ENCODE measurements at regions not wholly inside any gene's neighbourhood (a gene's known extent, or its start where the extent isn't known, plus 50 kb on each side); places are given as distances from the start of the nearest gene placed in this dataset.

- TF ChIP-seq CTCF (conservative IDR thresholded peaks at IDR 0.05; ENCODE audit: low read length) = no peak
- DNase-seq (ENCODE audit: low read depth) = peak; percentile 16
- H3K4me3 ChIP-seq (ENCODE audit: low read length) = no peak overlapping the region
Measured at GRCh38 chrX:113330416-113330815, 489.8 kb upstream of the AMOT start.

- DNase-seq (ENCODE audit: low read depth) = no peak
- no peak overlapping the region for H3K4me3 ChIP-seq (ENCODE audit: low read length)
- TF ChIP-seq CTCF (conservative IDR thresholded peaks at IDR 0.05; ENCODE audit: low read length) = no peak
Measured at GRCh38 chrX:113315927-113316326, 475.3 kb upstream of the AMOT start.

- H3K4me3 ChIP-seq (ENCODE audit: low read length) = no peak overlapping the region
- DNase-seq (ENCODE audit: low read depth) = peak; percentile 86
- no peak for TF ChIP-seq CTCF (conservative IDR thresholded peaks at IDR 0.05; ENCODE audit: low read length)
Measured at GRCh38 chrX:113305496-113305895, 464.9 kb upstream of the AMOT start.

- no peak for DNase-seq (ENCODE audit: low read depth)
- TF ChIP-seq CTCF (conservative IDR thresholded peaks at IDR 0.05; ENCODE audit: low read length) = no peak
- H3K4me3 ChIP-seq (ENCODE audit: low read length) = no peak overlapping the region
Measured at GRCh38 chrX:113300580-113300979, 459.9 kb upstream of the AMOT start.

- TF ChIP-seq CTCF (conservative IDR thresholded peaks at IDR 0.05; ENCODE audit: low read length) = no peak
- peak; percentile 25 for DNase-seq (ENCODE audit: low read depth)
- no peak overlapping the region for H3K4me3 ChIP-seq (ENCODE audit: low read length)
Measured at GRCh38 chrX:113297437-113297836, 456.8 kb upstream of the AMOT start.

- no peak for TF ChIP-seq CTCF (conservative IDR thresholded peaks at IDR 0.05; ENCODE audit: low read length)
- peak; percentile 54 for DNase-seq (ENCODE audit: low read depth)
- H3K4me3 ChIP-seq (ENCODE audit: low read length) = no peak overlapping the region
Measured at GRCh38 chrX:113289503-113289902, 448.9 kb upstream of the AMOT start.

GRCh38 chrX:113287761-113288160 is 447.1 kb upstream of the AMOT start:
- no peak for TF ChIP-seq CTCF (conservative IDR thresholded peaks at IDR 0.05; ENCODE audit: low read length)
- no peak overlapping the region for H3K4me3 ChIP-seq (ENCODE audit: low read length)
- DNase-seq (ENCODE audit: low read depth) = no peak
